Breast epithelium (tissue), 3 donors: ENCODE measurements at regions not wholly inside any gene's neighbourhood (a gene's known extent, or its start where the extent isn't known, plus 50 kb on each side); places are given as distances from the start of the nearest gene placed in this dataset.

ENCODE experiments used
- CTCF ChIP-seq, 3 donors: fragments of 450-650 bp; IDR thresholded peaks; one replicate each; pipeline ENCODE4 v1.5.1; 2016 to 2017; ENCODE audit warnings: antibody characterized with exemption in 3 of 3, mild to moderate bottlenecking in 3 of 3, moderate library complexity in 3 of 3
- POLR2A ChIP-seq: fragments of 450-650 bp; IDR thresholded peaks from one replicate; pipeline ENCODE4 v1.6.1; 2016; ENCODE audit warnings: antibody characterized with exemption, mild to moderate bottlenecking, moderate library complexity

DNA sequence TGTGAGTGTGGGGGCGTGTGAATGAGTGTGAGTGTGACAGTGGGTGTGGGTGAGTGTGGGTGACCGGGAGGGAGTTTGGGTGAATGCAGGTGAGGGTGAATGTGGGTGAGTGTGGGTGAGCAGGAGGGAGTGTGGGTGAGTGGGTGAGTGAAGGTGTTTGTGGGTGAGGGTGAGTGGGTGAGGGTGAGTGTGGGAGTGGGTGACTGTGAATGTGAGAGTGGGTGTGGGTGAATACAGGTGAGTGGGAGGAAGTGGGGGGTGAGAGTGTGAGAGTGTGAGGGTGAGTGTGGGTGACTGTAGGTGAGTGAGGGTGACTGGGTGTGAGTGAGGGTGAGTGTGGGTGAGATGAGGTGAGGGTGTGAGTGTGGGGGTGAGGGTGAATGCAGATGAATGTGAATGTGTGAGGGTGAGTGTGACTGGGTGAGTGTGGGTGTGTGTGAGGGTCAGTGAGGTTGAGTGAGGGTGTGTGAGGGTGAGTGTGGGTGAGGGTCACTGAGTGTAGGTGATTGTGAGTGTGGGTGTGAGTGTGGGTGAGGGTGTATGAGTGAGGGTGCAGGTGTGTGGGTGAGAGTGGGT, 1677.3 kb upstream of the TENM3 start:
- TF ChIP-seq CTCF (IDR thresholded peaks at IDR 0.05) = no peak
- TF ChIP-seq POLR2A = no peak
